Uterus (tissue), 2 donors: ENCODE measurements at regions not wholly inside any gene's neighbourhood (a gene's known extent, or its start where the extent isn't known, plus 50 kb on each side); places are given as distances from the start of the nearest gene placed in this dataset.

Source experiments
- POLR2A ChIP-seq, 2 donors: fragments of 450-650 bp; IDR thresholded peaks; one replicate each; pipeline ENCODE4 v1.6.1; 2016; ENCODE audit warnings: antibody characterized with exemption in 2 of 2, mild to moderate bottlenecking in 1 of 2, moderate library complexity in 1 of 2
- TF ChIP-seq, protein P1 (sequence below), 4 experiments: fragments of 200-600 bp in 2 of 4; fragments of 450-650 bp in 2 of 4; sonication (generic) in 2 of 4; IDR thresholded peaks; one replicate each; pipeline ENCODE4 v1.5.1; 2016 to 2019; ENCODE audit warnings: antibody characterized with exemption in 4 of 4, mild to moderate bottlenecking in 2 of 4, moderate library complexity in 1 of 4

DNA sequence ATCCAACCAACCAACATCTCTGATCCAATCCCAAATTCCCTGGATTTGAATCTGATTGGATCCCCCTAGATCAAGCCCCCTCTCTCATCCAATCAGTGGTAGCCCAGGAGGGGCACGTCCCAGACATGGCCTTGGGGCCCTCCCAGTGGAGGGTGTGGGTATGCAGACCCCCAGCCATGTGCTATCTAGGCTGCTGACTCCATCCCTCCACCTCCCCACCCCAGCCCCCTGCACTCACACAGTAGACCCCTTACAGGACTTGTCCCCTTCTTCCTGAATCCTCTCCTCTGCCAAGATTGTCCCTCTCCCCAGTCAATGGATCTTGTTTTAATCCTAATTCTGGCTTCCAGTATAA, 153.4 kb downstream of the OAT start:
- TF ChIP-seq, protein P1, sequence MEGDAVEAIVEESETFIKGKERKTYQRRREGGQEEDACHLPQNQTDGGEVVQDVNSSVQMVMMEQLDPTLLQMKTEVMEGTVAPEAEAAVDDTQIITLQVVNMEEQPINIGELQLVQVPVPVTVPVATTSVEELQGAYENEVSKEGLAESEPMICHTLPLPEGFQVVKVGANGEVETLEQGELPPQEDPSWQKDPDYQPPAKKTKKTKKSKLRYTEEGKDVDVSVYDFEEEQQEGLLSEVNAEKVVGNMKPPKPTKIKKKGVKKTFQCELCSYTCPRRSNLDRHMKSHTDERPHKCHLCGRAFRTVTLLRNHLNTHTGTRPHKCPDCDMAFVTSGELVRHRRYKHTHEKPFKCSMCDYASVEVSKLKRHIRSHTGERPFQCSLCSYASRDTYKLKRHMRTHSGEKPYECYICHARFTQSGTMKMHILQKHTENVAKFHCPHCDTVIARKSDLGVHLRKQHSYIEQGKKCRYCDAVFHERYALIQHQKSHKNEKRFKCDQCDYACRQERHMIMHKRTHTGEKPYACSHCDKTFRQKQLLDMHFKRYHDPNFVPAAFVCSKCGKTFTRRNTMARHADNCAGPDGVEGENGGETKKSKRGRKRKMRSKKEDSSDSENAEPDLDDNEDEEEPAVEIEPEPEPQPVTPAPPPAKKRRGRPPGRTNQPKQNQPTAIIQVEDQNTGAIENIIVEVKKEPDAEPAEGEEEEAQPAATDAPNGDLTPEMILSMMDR (IDR thresholded peaks at IDR 0.05): no peak
- no peak for TF ChIP-seq POLR2A (IDR thresholded peaks at IDR 0.05)
